ENCODE measurements at regions not wholly inside any gene's neighbourhood (a gene's known extent, or its start where the extent isn't known, plus 50 kb on each side); places are given as distances from the start of the nearest gene placed in this dataset.

DNA sequence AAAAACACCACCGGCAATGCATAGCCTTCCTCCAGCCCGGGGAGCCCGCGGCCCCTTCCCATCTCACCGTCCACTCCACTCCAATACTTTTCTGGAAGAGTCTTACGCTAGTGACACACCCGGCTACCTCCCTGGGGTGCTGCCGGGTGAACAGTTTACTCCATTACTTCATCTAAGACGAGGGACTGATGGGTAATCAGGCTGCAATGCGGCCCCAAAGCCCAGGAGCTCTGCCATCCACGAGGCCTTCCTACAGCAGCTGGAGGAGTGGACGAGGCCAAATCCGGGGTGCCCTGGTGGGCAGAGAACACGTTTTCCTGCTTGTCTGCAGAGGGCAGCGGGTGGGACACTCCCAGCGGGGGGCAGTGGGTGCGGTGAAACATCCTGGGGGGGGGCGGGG lies 356.2 kb upstream of the SHH start:
- Histone ChIP-seq H3K4me3 (replicated peaks; ENCODE audit: insufficient read depth, low read length) (no peak overlapping the region), H3K27ac (replicated peaks) (no peak overlapping the region), H3K27me3 (ENCODE audit: insufficient read depth, poor library complexity, severe bottlenecking) (no peaks in the 10 kb centered on the region)
- TF ChIP-seq GABPA (IDR thresholded peaks at IDR 0.05; ENCODE audit: low read depth), result no peak
- TF ChIP-seq, protein P1, sequence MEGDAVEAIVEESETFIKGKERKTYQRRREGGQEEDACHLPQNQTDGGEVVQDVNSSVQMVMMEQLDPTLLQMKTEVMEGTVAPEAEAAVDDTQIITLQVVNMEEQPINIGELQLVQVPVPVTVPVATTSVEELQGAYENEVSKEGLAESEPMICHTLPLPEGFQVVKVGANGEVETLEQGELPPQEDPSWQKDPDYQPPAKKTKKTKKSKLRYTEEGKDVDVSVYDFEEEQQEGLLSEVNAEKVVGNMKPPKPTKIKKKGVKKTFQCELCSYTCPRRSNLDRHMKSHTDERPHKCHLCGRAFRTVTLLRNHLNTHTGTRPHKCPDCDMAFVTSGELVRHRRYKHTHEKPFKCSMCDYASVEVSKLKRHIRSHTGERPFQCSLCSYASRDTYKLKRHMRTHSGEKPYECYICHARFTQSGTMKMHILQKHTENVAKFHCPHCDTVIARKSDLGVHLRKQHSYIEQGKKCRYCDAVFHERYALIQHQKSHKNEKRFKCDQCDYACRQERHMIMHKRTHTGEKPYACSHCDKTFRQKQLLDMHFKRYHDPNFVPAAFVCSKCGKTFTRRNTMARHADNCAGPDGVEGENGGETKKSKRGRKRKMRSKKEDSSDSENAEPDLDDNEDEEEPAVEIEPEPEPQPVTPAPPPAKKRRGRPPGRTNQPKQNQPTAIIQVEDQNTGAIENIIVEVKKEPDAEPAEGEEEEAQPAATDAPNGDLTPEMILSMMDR (IDR thresholded peaks at IDR 0.05; ENCODE audit: insufficient read depth, low read length), result no peak
- TF ChIP-seq POLR2AphosphoS5 (IDR thresholded peaks at IDR 0.05; ENCODE audit: low read depth), result no peak
- TF ChIP-seq REST (IDR thresholded peaks at IDR 0.05; ENCODE audit: insufficient replicate concordance, low read depth), result no peak
- TF ChIP-seq SPI1 (IDR thresholded peaks at IDR 0.05; ENCODE audit: borderline replicate concordance, low read depth), result no peak
- DNase-seq (ENCODE audit: low read depth in 1 of 2, low spot score in 1 of 2), result no peak

- no peak for DNase-seq (ENCODE audit: low read depth in 1 of 2, low spot score in 1 of 2)
- no peak overlapping the region for H3K4me3 ChIP-seq (replicated peaks; ENCODE audit: insufficient read depth, low read length)
- H3K27ac ChIP-seq (replicated peaks), result no peak overlapping the region
- H3K27me3 ChIP-seq (ENCODE audit: insufficient read depth, poor library complexity, severe bottlenecking), result no peaks in the 10 kb centered on the region
- no peak for TF ChIP-seq REST (IDR thresholded peaks at IDR 0.05; ENCODE audit: insufficient replicate concordance, low read depth)
These were observed 355.7 kb upstream of the SHH start for GRCh38 chr7:156167987-156168386.

DNA sequence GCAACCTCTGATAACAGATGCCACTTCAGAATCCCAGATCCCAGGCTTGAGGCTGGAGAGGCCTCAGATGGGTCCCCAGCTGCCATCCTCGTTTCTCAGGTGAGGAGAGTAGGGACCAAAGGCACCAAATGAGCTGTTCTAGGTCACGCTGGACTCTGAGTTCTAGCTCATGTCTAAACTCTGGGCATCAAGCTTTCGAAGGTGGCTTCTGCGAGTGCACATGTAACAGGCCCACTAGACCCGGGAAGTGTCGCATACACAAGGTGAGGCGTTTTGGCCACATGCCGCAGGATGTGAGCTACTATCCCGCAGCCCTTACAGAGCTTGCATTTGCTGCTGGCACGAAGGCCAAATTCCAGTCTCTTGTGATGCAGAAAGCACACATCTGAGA lies 355.1 kb upstream of the SHH start:
- no peak overlapping the region for H3K4me3 ChIP-seq (replicated peaks; ENCODE audit: insufficient read depth, low read length)
- H3K27ac ChIP-seq (replicated peaks), result no peak overlapping the region
- TF ChIP-seq, protein P1 (IDR thresholded peaks at IDR 0.05; ENCODE audit: insufficient read depth, low read length), result no peak
- TF ChIP-seq GABPA (IDR thresholded peaks at IDR 0.05; ENCODE audit: low read depth) (no peak), REST (IDR thresholded peaks at IDR 0.05; ENCODE audit: insufficient replicate concordance, low read depth) (no peak), SPI1 (IDR thresholded peaks at IDR 0.05; ENCODE audit: borderline replicate concordance, low read depth) (no peak), POLR2AphosphoS5 (IDR thresholded peaks at IDR 0.05; ENCODE audit: low read depth) (no peak)
- no peak for DNase-seq (ENCODE audit: low read depth in 1 of 2, low spot score in 1 of 2)
- H3K27me3 ChIP-seq (ENCODE audit: insufficient read depth, poor library complexity, severe bottlenecking), result no peaks in the 10 kb centered on the region
